ENCODE measurements at regions not wholly inside any gene's neighbourhood (a gene's known extent, or its start where the extent isn't known, plus 50 kb on each side); places are given as distances from the start of the nearest gene placed in this dataset.
"Not testable (repeated sequence)": the region's sequence is repeated elsewhere in the genome, so short reads cannot be mapped to it uniquely, and the experiment has no call there.

GRCh38 chr1:157382351-157382750, 170.0 kb downstream of the FCRL5 start:
- no peaks in the 10 kb centered on the region for H3K79me2 ChIP-seq (ENCODE audit: control insufficient read depth, insufficient read depth, low read length)
- H2AFZ ChIP-seq (ENCODE audit: low read length) = no peak overlapping the region
- H3K4me2 ChIP-seq (ENCODE audit: extremely low read depth, insufficient read depth, low read length) = no peak overlapping the region
- no peak overlapping the region for H3K4me3 ChIP-seq (replicated peaks in 1 of 4; ENCODE audit: control extremely low read depth in 1 of 4, insufficient read depth in 1 of 4, low read depth in 3 of 4, low read length in 4 of 4)
- no peak overlapping the region for H3K9ac ChIP-seq (ENCODE audit: insufficient read depth, low read length)
- no peak for DNase-seq (ENCODE audit: low read depth in 2 of 2)
- peaks cover 5% of the 10 kb centered on the region for H3K27me3 ChIP-seq (ENCODE audit: control insufficient read depth, insufficient read depth, low read length)
- H4K20me1 ChIP-seq (ENCODE audit: control insufficient read depth, extremely low read depth, insufficient read depth, low read length) = no peaks in the 10 kb centered on the region
- no peaks in the 10 kb centered on the region for H3K36me3 ChIP-seq (ENCODE audit: control insufficient read depth, insufficient read depth, low read length)
- TF ChIP-seq, protein P1, sequence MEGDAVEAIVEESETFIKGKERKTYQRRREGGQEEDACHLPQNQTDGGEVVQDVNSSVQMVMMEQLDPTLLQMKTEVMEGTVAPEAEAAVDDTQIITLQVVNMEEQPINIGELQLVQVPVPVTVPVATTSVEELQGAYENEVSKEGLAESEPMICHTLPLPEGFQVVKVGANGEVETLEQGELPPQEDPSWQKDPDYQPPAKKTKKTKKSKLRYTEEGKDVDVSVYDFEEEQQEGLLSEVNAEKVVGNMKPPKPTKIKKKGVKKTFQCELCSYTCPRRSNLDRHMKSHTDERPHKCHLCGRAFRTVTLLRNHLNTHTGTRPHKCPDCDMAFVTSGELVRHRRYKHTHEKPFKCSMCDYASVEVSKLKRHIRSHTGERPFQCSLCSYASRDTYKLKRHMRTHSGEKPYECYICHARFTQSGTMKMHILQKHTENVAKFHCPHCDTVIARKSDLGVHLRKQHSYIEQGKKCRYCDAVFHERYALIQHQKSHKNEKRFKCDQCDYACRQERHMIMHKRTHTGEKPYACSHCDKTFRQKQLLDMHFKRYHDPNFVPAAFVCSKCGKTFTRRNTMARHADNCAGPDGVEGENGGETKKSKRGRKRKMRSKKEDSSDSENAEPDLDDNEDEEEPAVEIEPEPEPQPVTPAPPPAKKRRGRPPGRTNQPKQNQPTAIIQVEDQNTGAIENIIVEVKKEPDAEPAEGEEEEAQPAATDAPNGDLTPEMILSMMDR (conservative IDR thresholded peaks at IDR 0.05 in 1 of 2, IDR thresholded peaks at IDR 0.05 in 1 of 2; ENCODE audit: low read depth in 1 of 2, low read length in 2 of 2) = no peak
- TF ChIP-seq EZH2 (IDR thresholded peaks at IDR 0.05; ENCODE audit: low read length, missing control alignments) = no peak
- H3K9me3 ChIP-seq (ENCODE audit: control insufficient read depth, insufficient read depth, low read depth, low read length) = no peaks in the 10 kb centered on the region
- H3K27ac ChIP-seq (ENCODE audit: insufficient read depth, low read length) = no peak overlapping the region
- no peaks in the 10 kb centered on the region for H3K4me1 ChIP-seq (ENCODE audit: control insufficient read depth, extremely low read depth, insufficient read depth, low read length)

DNA sequence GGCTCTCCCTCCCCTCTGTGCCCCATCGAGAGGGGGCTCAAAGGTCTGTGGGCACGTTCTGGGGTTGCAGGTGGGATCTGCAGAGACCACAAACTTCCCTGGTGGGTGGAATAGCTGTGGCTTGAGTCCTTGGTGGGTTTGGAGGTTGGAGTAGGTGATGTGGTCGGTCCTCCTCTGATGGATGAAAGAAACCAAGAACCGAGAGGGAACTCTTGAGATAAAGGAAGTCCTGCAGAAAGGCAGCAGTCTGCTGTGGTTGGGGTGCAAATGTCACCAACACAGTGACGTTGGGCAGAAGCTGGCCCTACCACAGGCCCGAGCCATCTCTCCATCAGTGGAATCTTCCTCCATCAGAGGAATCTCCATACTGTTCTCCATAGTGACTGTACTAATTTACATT, 171.8 kb downstream of the FCRL5 start:
- Histone ChIP-seq H3K9me3 (ENCODE audit: control insufficient read depth, insufficient read depth, low read depth, low read length) (no peaks in the 10 kb centered on the region), H3K79me2 (ENCODE audit: control insufficient read depth, insufficient read depth, low read length) (no peaks in the 10 kb centered on the region), H3K27ac (ENCODE audit: insufficient read depth, low read length) (no peak overlapping the region), H2AFZ (ENCODE audit: low read length) (no peak overlapping the region), H3K4me3 (replicated peaks in 1 of 4; ENCODE audit: control extremely low read depth in 1 of 4, insufficient read depth in 1 of 4, low read depth in 3 of 4, low read length in 4 of 4) (no peak overlapping the region), H4K20me1 (ENCODE audit: control insufficient read depth, extremely low read depth, insufficient read depth, low read length) (no peaks in the 10 kb centered on the region), H3K27me3 (ENCODE audit: control insufficient read depth, insufficient read depth, low read length) (peaks cover 5% of the 10 kb centered on the region), H3K4me2 (ENCODE audit: extremely low read depth, insufficient read depth, low read length) (no peak overlapping the region), H3K9ac (ENCODE audit: insufficient read depth, low read length) (no peak overlapping the region), H3K4me1 (ENCODE audit: control insufficient read depth, extremely low read depth, insufficient read depth, low read length) (no peaks in the 10 kb centered on the region), H3K36me3 (ENCODE audit: control insufficient read depth, insufficient read depth, low read length) (no peaks in the 10 kb centered on the region)
- DNase-seq (ENCODE audit: low read depth in 2 of 2) = no peak
- TF ChIP-seq EZH2 (IDR thresholded peaks at IDR 0.05; ENCODE audit: low read length, missing control alignments) = no peak
- TF ChIP-seq, protein P1 (conservative IDR thresholded peaks at IDR 0.05 in 1 of 2, IDR thresholded peaks at IDR 0.05 in 1 of 2; ENCODE audit: low read depth in 1 of 2, low read length in 2 of 2) = no peak

GRCh38 chr1:157377280-157377713, 175.0 kb downstream of the FCRL5 start:
- not testable (repeated sequence) for H3K9me3 ChIP-seq (ENCODE audit: control insufficient read depth, insufficient read depth, low read depth, low read length); H3K27ac ChIP-seq (ENCODE audit: insufficient read depth, low read length); H3K36me3 ChIP-seq (ENCODE audit: control insufficient read depth, insufficient read depth, low read length); H3K4me2 ChIP-seq (ENCODE audit: extremely low read depth, insufficient read depth, low read length); H4K20me1 ChIP-seq (ENCODE audit: control insufficient read depth, extremely low read depth, insufficient read depth, low read length); H3K27me3 ChIP-seq (ENCODE audit: control insufficient read depth, insufficient read depth, low read length); H3K9ac ChIP-seq (ENCODE audit: insufficient read depth, low read length); H3K4me1 ChIP-seq (ENCODE audit: control insufficient read depth, extremely low read depth, insufficient read depth, low read length); H2AFZ ChIP-seq (ENCODE audit: low read length); H3K4me3 ChIP-seq (replicated peaks in 1 of 4; ENCODE audit: control extremely low read depth in 1 of 4, insufficient read depth in 1 of 4, low read depth in 3 of 4, low read length in 4 of 4); H3K79me2 ChIP-seq (ENCODE audit: control insufficient read depth, insufficient read depth, low read length)
- DNase-seq (ENCODE audit: low read depth in 2 of 2) = peak in 1 of 2 donors; percentile 17
- TF ChIP-seq, protein P1 (conservative IDR thresholded peaks at IDR 0.05 in 1 of 2, IDR thresholded peaks at IDR 0.05 in 1 of 2; ENCODE audit: low read depth in 1 of 2, low read length in 2 of 2) = peak; percentile 62 to 66

Measured in fibroblast of lung (primary cell).